A673 (cell line): ENCODE measurements at regions not wholly inside any gene's neighbourhood (a gene's known extent, or its start where the extent isn't known, plus 50 kb on each side); places are given as distances from the start of the nearest gene placed in this dataset.

ENCODE experiments used
- BruUV-seq: library from RNA; stranded (reverse); fragments of 400-500 nt; replicated peaks from 2 replicates; lab custom pipeline; 2021; lab: Mats Ljungman, UMichigan
- CTCF ChIA-PET: fragments of 300-600 bp; sonication (Branson Sonifier 250); formaldehyde crosslinking; loops from one replicate; lab custom pipeline; 2022; ENCODE audit warnings: antibody characterized with exemption; lab: Charles Lee
- POLR2A ChIA-PET: fragments of 300-600 bp; sonication (Branson Sonifier 250); formaldehyde crosslinking; loops from one replicate; lab custom pipeline; 2022; ENCODE audit warnings: antibody characterized with exemption; ENCODE audit not compliant: low non-redundant PET; lab: Charles Lee
- DNase-seq: peaks from one replicate; pipeline ENCODE4 v3.0.0-alpha.2; 2015; ENCODE audit warnings: low spot score
- H3K27ac ChIP-seq: fragments of 200-600 bp; sonication (generic); 2 replicates; pipeline ENCODE4 v1.5.1; 2016; ENCODE audit warnings: mixed run types, low read depth, mild to moderate bottlenecking, mixed read lengths, antibody characterized with exemption, low read length; ENCODE audit not compliant: poor library complexity, severe bottlenecking
- H3K27me3 ChIP-seq: fragments of 200-600 bp; sonication (generic); replicated peaks from 2 replicates; pipeline ENCODE4 v1.6.1; 2017; ENCODE audit warnings: mixed run types, low read depth, mild to moderate bottlenecking, mixed read lengths, antibody characterized with exemption, low read length; ENCODE audit not compliant: insufficient read depth, poor library complexity
- H3K36me3 ChIP-seq: fragments of 200-600 bp; sonication (generic); 2 replicates; pipeline ENCODE4 v1.6.1; 2016; ENCODE audit warnings: mixed run types, mild to moderate bottlenecking, mixed read lengths, antibody characterized with exemption, low read length; ENCODE audit not compliant: insufficient read depth, poor library complexity, severe bottlenecking
- H3K4me1 ChIP-seq: fragments of 200-600 bp; sonication (generic); 2 replicates; pipeline ENCODE4 v1.6.1; 2017; ENCODE audit warnings: mixed run types, mild to moderate bottlenecking, mixed read lengths, antibody characterized with exemption, low read length; ENCODE audit not compliant: insufficient read depth, poor library complexity, severe bottlenecking
- H3K4me3 ChIP-seq: fragments of 200-600 bp; sonication (generic); 2 replicates; pipeline ENCODE4 v1.5.1; 2016; ENCODE audit warnings: low read depth, mixed run types, mild to moderate bottlenecking, mixed read lengths, low read length; ENCODE audit not compliant: poor library complexity, severe bottlenecking
- H3K9me3 ChIP-seq: fragments of 200-600 bp; sonication (generic); 2 replicates; pipeline ENCODE4 v1.6.1; 2016; ENCODE audit warnings: mixed run types, low read depth, mild to moderate bottlenecking, mixed read lengths, antibody characterized with exemption, low read length; ENCODE audit not compliant: poor library complexity, severe bottlenecking
- CTCF ChIP-seq: fragments of 300-800, 200-600 bp; sonication (generic); conservative IDR thresholded peaks from 2 replicates; pipeline ENCODE4 v1.5.1; 2017; ENCODE audit warnings: low read depth, mild to moderate bottlenecking, antibody characterized with exemption, low read length, moderate library complexity, mixed read lengths
- EZH2 ChIP-seq: fragments of 200-600 bp; sonication (generic); IDR thresholded peaks from 2 replicates; pipeline ENCODE4 v1.6.1; 2017; ENCODE audit warnings: borderline replicate concordance, low read depth, mild to moderate bottlenecking, mixed read lengths, antibody characterized with exemption, low read length; ENCODE audit not compliant: poor library complexity, severe bottlenecking
- intact Hi-C: fragments of 100-400 bp; cut with micrococcal nuclease; formaldehyde crosslinking; loops from one replicate; pipeline ENCODE4 v1.10.0; 2022; ENCODE audit not compliant: unreplicated experiment

- Histone ChIP-seq H3K36me3 (no peaks in the 10 kb centered on the region), H3K27ac (no peak overlapping the region), H3K9me3 (no peaks in the 10 kb centered on the region), H3K27me3 (no peaks in the 10 kb centered on the region), H3K4me3 (no peak overlapping the region), H3K4me1 (no peaks in the 10 kb centered on the region)
- BruUV-seq = no TSS peak
- CTCF ChIA-PET = no interaction called here
- POLR2A ChIA-PET = no interaction called here
- intact Hi-C loops = no loop called here
- TF ChIP-seq CTCF (no peak), EZH2 (no peak)
- DNase-seq = no peak
Measured at GRCh38 chr2:228793116-228793515, 478.0 kb downstream of the PID1 start.

- no peak for TF ChIP-seq CTCF
- TF ChIP-seq EZH2 = no peak
- no peak for DNase-seq
- ChIA-PET POLR2A (no interaction called here), CTCF (no interaction called here)
- no peaks in the 10 kb centered on the region for H3K27me3 ChIP-seq
- H3K4me3 ChIP-seq = no peak overlapping the region
- H3K36me3 ChIP-seq = no peaks in the 10 kb centered on the region
- no TSS peak for BruUV-seq
- intact Hi-C loops = no loop called here
- no peaks in the 10 kb centered on the region for H3K9me3 ChIP-seq
- no peak overlapping the region for H3K27ac ChIP-seq
- no peaks in the 10 kb centered on the region for H3K4me1 ChIP-seq
Measured at GRCh38 chr2:228786901-228787300, 484.2 kb downstream of the PID1 start.

DNA sequence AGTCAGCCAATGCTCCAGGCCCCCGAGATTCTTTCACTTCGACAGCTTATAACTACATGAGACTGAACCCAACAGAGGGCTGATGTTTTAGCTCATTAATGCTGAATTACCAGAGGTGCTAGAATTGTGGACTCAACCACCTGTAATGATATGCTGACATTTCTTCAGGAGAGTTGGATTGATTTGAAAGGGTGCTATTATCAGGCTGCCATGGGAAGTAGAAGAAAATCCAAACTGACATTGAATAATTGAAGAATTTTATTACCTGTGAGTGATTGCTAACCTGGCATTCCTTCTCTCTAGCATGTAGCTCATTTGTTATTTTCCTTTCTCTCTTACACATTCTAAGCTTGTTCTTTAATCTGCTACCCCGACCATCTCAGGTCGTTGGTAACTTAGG, 488.8 kb downstream of the PID1 start:
- Histone ChIP-seq H3K27me3 (no peaks in the 10 kb centered on the region), H3K36me3 (no peaks in the 10 kb centered on the region), H3K4me1 (no peaks in the 10 kb centered on the region), H3K27ac (no peak overlapping the region), H3K4me3 (no peak overlapping the region), H3K9me3 (no peaks in the 10 kb centered on the region)
- intact Hi-C loops = no loop called here
- TF ChIP-seq EZH2 (no peak), CTCF (no peak)
- ChIA-PET CTCF (no interaction called here), POLR2A (no interaction called here)
- no TSS peak for BruUV-seq
- DNase-seq = no peak
